Left ventricle myocardium inferior (tissue), 1 donor: ENCODE measurements at regions not wholly inside any gene's neighbourhood (a gene's known extent, or its start where the extent isn't known, plus 50 kb on each side); places are given as distances from the start of the nearest gene placed in this dataset.
A peak's percentile ranks its signal among the peaks of the same experiment; 100 is the strongest.

Source experiments
- DNase-seq: peaks from one replicate; pipeline ENCODE4 v3.0.0-alpha.2; 2020
- H3K27ac ChIP-seq: fragments of 200-600 bp; replicated peaks from 2 replicates; pipeline ENCODE4 v1.8.0; 2021
- H3K27me3 ChIP-seq: fragments of 200-600 bp; 2 replicates; pipeline ENCODE4 v1.8.0; 2021; ENCODE audit warnings: low read depth
- H3K36me3 ChIP-seq: fragments of 200-600 bp; 2 replicates; pipeline ENCODE4 v1.8.0; 2021
- H3K4me1 ChIP-seq: fragments of 200-600 bp; 2 replicates; pipeline ENCODE4 v1.8.0; 2021
- H3K4me3 ChIP-seq: fragments of 200-600 bp; 2 replicates; pipeline ENCODE4 v1.8.0; 2021; ENCODE audit warnings: mild to moderate bottlenecking, moderate library complexity
- H3K9me3 ChIP-seq: fragments of 200-600 bp; replicated peaks from 2 replicates; pipeline ENCODE4 v1.8.0; 2021
- CTCF ChIP-seq: fragments of 200-600 bp; IDR thresholded peaks from 2 replicates; pipeline ENCODE4 v1.8.0; 2021; ENCODE audit warnings: antibody characterized with exemption, mild to moderate bottlenecking, borderline replicate concordance
- intact Hi-C: fragments of 100-400 bp; cut with micrococcal nuclease; formaldehyde crosslinking; loops from one replicate; pipeline ENCODE4 v1.11.0; 2022
- donor health status: DM: no; HTN: yes; CAD: no; lungs with severe emphysema.

GRCh38 chr5:164470312-164470711, 964.9 kb downstream of the MAT2B start:
- H3K9me3 ChIP-seq: peaks cover 7% of the 10 kb centered on the region
- H3K36me3 ChIP-seq: no peaks in the 10 kb centered on the region
- no peak for TF ChIP-seq CTCF
- no peaks in the 10 kb centered on the region for H3K4me1 ChIP-seq
- H3K4me3 ChIP-seq: no peak overlapping the region
- no peaks in the 10 kb centered on the region for H3K27me3 ChIP-seq
- no peak for DNase-seq
- H3K27ac ChIP-seq: no peak overlapping the region
- intact Hi-C loops: no loop called here

- Histone ChIP-seq H3K27me3 (no peaks in the 10 kb centered on the region), H3K9me3 (peaks cover 7% of the 10 kb centered on the region), H3K4me3 (no peak overlapping the region), H3K4me1 (no peaks in the 10 kb centered on the region), H3K36me3 (no peaks in the 10 kb centered on the region), H3K27ac (no peak overlapping the region)
- no peak for TF ChIP-seq CTCF
- intact Hi-C loops: no loop called here
- no peak for DNase-seq
Measured at GRCh38 chr5:164472165-164472564, 966.7 kb downstream of the MAT2B start.

- DNase-seq: no peak
- Histone ChIP-seq H3K4me1 (no peaks in the 10 kb centered on the region), H3K9me3 (peaks cover 7% of the 10 kb centered on the region), H3K27me3 (no peaks in the 10 kb centered on the region), H3K36me3 (no peaks in the 10 kb centered on the region), H3K4me3 (no peak overlapping the region), H3K27ac (no peak overlapping the region)
- TF ChIP-seq CTCF: peak; percentile 63
- intact Hi-C loops: no loop called here
Measured at GRCh38 chr5:164475339-164475977, 970.0 kb downstream of the MAT2B start.

GRCh38 chr5:164481270-164481669, 975.9 kb downstream of the MAT2B start:
- Histone ChIP-seq H3K27ac (no peak overlapping the region), H3K27me3 (no peaks in the 10 kb centered on the region), H3K4me1 (no peaks in the 10 kb centered on the region), H3K36me3 (no peaks in the 10 kb centered on the region), H3K9me3 (no peaks in the 10 kb centered on the region), H3K4me3 (no peak overlapping the region)
- no peak for DNase-seq
- no peak for TF ChIP-seq CTCF
- intact Hi-C loops: no loop called here

- no peaks in the 10 kb centered on the region for H3K4me1 ChIP-seq
- H3K9me3 ChIP-seq: no peaks in the 10 kb centered on the region
- no peak for TF ChIP-seq CTCF
- no peak overlapping the region for H3K27ac ChIP-seq
- H3K27me3 ChIP-seq: no peaks in the 10 kb centered on the region
- no peak for DNase-seq
- intact Hi-C loops: no loop called here
- no peaks in the 10 kb centered on the region for H3K36me3 ChIP-seq
- no peak overlapping the region for H3K4me3 ChIP-seq
Measured at GRCh38 chr5:164482351-164482750, 976.9 kb downstream of the MAT2B start.
